ENCODE measurements at regions not wholly inside any gene's neighbourhood (a gene's known extent, or its start where the extent isn't known, plus 50 kb on each side); places are given as distances from the start of the nearest gene placed in this dataset.

DNA sequence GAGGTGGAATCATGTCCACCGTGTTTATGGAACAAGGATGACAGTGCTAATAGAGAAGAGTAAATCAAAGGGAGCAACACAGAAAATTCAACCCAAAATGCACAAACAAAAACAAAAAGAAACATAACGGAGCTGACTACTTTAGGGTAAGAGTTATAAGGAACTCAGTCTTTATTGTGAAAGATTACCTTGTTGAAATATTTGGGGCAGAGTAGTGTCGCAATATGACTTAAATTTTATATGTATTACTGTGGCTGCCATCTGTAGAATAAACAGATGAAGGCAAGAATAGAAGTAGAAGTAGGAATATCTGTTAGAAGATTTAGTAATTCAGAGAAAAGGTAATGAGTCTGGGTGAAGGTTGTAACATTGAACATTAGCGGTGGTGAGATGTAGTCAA lies 913.9 kb downstream of the BRINP3 start:
- DNase-seq (ENCODE audit: insufficient read length) (no peak), FAIRE-seq (no peak)
- TF ChIP-seq TAF1 (IDR thresholded peaks at IDR 0.05; ENCODE audit: borderline replicate concordance, low read depth, low read length) (no peak), POLR2AphosphoS5 (IDR thresholded peaks at IDR 0.05; ENCODE audit: low read depth, low read length) (no peak), POLR2A (IDR thresholded peaks at IDR 0.05; ENCODE audit: low read depth, low read length) (no peak)

DNA sequence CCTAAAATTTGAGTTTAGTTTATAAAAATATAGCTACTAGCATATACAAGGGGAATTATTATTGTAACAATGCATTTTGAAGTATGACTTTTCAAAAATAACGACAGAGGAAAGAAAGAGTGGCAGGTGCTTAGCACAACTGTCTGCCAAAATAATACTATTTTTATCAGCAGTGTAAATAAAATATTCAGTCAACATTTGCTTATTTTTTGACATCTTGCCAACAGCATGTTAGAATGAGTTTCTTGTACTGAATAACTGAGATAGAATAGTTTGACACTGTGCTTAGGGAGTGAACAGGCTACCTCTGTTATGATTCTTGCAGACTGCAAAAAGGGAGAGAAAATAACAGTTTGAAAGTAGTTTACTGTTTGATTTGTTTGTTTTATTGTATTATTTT lies 909.8 kb downstream of the BRINP3 start:
- DNase-seq (ENCODE audit: insufficient read length) (no peak), FAIRE-seq (no peak)
- TF ChIP-seq TAF1 (IDR thresholded peaks at IDR 0.05; ENCODE audit: borderline replicate concordance, low read depth, low read length) (no peak), POLR2AphosphoS5 (IDR thresholded peaks at IDR 0.05; ENCODE audit: low read depth, low read length) (no peak), POLR2A (IDR thresholded peaks at IDR 0.05; ENCODE audit: low read depth, low read length) (no peak)

DNA sequence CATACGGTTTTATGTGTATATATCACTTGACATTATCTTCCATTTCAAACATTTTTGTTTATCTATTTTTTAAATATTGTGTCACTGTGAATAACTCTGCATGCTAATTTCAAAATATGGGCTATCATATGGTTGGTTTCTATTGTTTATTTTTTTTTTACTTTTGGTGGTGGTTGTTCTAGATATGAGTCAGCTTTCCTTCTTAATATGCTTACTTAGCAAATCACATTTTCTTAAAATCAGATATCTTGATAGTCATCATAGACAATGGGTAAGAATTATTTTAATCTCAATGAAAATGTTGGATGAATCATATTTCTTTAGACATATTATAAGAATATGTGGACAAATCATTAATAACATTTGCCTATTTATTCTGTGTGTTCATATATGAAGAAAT lies 881.5 kb downstream of the BRINP3 start:
- DNase-seq (ENCODE audit: insufficient read length) (no peak), FAIRE-seq (no peak)
- TF ChIP-seq TAF1 (IDR thresholded peaks at IDR 0.05; ENCODE audit: borderline replicate concordance, low read depth, low read length) (no peak), POLR2AphosphoS5 (IDR thresholded peaks at IDR 0.05; ENCODE audit: low read depth, low read length) (no peak)

DNA sequence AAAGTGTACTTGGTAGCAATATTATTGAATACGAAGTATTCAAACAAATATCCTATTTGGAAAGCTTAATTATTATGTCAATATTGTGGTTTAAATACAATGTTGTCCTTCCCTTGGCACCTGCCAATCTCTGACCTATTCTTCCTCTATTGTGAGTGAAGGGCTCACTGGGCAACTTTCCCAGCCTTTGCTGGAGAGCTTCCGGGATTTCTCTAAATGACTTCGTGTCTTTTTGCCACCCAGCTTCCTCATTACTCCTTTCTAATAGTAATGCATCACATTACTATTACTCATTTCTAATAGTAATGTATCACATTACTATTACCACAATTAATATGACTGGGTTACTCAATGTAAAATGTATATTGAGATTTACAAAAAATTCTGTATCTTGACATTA lies 880.6 kb downstream of the BRINP3 start:
- no peak for TF ChIP-seq TAF1 (IDR thresholded peaks at IDR 0.05; ENCODE audit: borderline replicate concordance, low read depth, low read length)
- no peak for TF ChIP-seq POLR2AphosphoS5 (IDR thresholded peaks at IDR 0.05; ENCODE audit: low read depth, low read length)
- TF ChIP-seq POLR2A (IDR thresholded peaks at IDR 0.05; ENCODE audit: low read depth, low read length): no peak
- FAIRE-seq (no peak), DNase-seq (ENCODE audit: insufficient read length) (no peak)

DNA sequence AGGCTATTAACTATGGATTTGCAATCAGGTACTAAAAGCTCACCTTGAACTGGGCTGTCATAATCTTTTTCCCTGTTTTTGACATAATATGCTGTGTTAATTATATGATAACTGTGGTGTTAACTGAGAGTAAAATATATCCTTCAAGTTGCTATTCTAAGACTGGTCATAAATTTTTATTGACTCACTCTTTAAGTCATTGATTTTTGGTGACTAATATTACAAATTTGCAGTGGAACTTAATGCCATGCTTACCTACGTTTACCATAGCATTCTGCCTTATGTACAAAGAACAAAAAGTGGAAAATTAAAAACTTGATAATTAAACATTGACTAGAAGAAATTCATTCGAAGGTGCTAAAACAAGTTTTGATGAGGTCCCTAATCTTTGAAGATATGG lies 872.4 kb downstream of the BRINP3 start:
- TF ChIP-seq TAF1 (IDR thresholded peaks at IDR 0.05; ENCODE audit: borderline replicate concordance, low read depth, low read length): no peak
- no peak for FAIRE-seq
- DNase-seq (ENCODE audit: insufficient read length): no peak

DNA sequence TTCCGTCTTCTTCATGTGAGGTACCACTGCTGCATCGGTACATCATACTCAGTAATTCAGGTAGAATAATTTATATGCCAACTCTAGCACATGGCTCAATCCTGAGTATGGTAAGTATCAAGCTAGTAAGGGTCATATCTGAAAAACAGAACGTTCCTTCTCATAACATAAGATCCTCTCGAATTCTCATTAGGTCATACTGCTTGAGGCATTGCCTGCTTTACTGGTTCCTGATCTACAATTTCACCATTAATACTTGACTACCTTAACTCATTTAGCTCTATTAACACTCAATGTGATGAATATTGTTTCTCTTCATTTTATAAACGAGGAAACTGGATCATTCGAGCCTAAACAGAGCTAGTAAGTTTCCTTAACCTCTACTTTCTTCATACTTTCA lies 871.6 kb downstream of the BRINP3 start:
- FAIRE-seq (no peak), DNase-seq (ENCODE audit: insufficient read length) (no peak)
- TF ChIP-seq TAF1 (IDR thresholded peaks at IDR 0.05; ENCODE audit: borderline replicate concordance, low read depth, low read length) (no peak), POLR2AphosphoS5 (IDR thresholded peaks at IDR 0.05; ENCODE audit: low read depth, low read length) (no peak), POLR2A (IDR thresholded peaks at IDR 0.05; ENCODE audit: low read depth, low read length) (no peak)

DNA sequence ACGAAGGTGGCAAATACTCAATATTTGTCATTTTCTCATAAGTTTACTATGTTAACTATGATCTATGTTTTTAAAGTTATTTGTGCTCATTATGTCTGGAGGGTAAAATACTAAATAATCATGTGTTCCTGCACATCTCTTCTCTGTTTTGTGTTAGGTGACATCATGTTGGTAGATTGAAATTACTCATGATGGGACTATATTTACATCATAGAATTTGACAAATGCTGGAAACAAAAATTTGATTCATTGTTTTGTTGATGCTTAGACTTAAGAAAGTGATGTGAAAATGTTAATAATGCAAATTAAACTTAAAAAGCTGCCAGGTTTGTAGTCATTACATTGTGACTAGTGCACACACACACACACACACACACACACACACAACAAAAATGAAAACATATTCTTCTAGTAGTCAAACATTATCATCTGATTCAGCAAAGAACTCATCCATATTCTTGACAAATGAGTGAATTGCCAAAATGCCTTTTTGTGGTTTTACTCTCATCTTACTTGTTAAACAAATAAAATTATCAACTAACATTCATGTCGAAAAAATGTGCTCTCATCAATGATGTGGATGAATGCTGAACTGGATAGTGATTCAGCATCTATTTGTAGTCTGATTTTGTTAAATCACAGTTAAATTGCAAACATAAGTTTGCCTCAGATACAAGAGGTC lies 870.7 kb downstream of the BRINP3 start:
- no peak for FAIRE-seq

DNA sequence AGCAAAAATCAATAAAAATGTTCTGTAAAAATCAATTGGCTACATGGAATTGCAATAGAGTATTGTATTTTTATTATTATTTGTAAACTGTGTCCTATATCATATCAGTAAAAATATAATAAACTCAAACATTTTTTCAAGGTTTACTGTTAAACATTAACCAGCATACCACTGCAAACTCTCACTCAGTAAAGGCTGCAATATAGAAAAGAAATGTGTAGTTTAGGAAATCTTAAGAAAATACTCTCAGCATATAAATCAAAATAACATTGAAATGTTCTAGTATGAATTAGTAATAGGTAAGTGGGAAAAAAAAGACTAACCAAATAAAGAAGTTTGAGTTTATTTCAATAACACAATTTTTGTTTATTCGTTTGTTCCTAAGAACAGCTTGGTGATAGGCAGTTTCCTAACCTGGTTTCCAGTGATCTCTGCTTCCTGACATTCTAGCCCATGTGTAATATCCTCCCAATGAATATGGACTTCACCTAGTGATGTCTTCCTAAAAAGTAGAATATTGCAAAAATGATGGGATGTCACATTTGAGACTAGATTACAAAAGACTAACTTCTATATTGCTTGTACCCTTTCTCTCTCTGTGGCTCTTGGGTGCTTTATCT lies 870.1 kb downstream of the BRINP3 start:
- FAIRE-seq (no peak), DNase-seq (ENCODE audit: insufficient read length) (no peak)
- TF ChIP-seq TAF1 (IDR thresholded peaks at IDR 0.05; ENCODE audit: borderline replicate concordance, low read depth, low read length) (no peak), POLR2AphosphoS5 (IDR thresholded peaks at IDR 0.05; ENCODE audit: low read depth, low read length) (no peak), POLR2A (IDR thresholded peaks at IDR 0.05; ENCODE audit: low read depth, low read length) (no peak)

More for the DNA sequence above, 870.7 kb downstream of the BRINP3 start:
- TF ChIP-seq POLR2A (IDR thresholded peaks at IDR 0.05; ENCODE audit: low read depth, low read length) (no peak), TAF1 (IDR thresholded peaks at IDR 0.05; ENCODE audit: borderline replicate concordance, low read depth, low read length) (no peak), POLR2AphosphoS5 (IDR thresholded peaks at IDR 0.05; ENCODE audit: low read depth, low read length) (no peak)
- DNase-seq (ENCODE audit: insufficient read length): no peak

DNA sequence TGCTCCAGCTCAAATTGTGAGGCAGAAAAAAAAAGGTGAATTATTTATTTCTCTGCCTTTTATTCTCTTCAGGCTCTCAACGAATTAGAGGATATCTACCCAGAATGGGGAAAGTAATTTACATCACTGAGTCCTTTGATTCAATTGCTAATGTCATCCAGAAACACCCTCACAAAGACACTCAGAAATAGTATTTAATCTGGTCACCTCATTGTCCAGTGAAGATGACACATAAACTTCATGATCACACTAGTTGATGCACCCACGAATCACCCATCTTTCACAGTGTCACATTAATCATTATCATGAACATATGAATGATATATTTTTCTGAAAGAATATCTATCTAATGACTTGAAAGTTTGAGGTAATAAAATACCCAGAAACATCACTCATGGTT lies 868.5 kb downstream of the BRINP3 start:
- DNase-seq (ENCODE audit: insufficient read length) (no peak), FAIRE-seq (no peak)
- no peak for TF ChIP-seq TAF1 (IDR thresholded peaks at IDR 0.05; ENCODE audit: borderline replicate concordance, low read depth, low read length)
- TF ChIP-seq POLR2AphosphoS5 (IDR thresholded peaks at IDR 0.05; ENCODE audit: low read depth, low read length): no peak
- no peak for TF ChIP-seq POLR2A (IDR thresholded peaks at IDR 0.05; ENCODE audit: low read depth, low read length)

DNA sequence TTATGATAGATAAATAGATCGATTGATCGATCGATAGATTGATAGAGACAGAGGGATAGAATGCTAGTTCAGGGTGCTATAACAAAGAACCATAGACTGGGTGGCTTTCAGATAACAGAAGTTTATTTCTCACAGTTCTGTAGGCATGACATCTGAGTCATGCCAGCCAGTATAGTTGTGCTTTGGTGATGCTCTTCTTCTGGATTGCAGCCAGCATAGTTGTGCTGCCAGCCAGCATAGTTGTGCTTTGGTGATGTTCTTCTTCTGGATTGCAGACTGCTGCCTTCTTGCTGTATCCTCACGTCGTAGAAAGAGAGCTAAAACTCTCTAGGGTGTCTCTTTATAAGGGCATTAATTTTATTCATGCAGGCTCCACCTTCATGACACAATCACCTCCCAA lies 860.8 kb downstream of the BRINP3 start:
- no peak for DNase-seq (ENCODE audit: insufficient read length)
- TF ChIP-seq POLR2A (IDR thresholded peaks at IDR 0.05; ENCODE audit: low read depth, low read length) (no peak), POLR2AphosphoS5 (IDR thresholded peaks at IDR 0.05; ENCODE audit: low read depth, low read length) (no peak)
- no peak for FAIRE-seq

DNA sequence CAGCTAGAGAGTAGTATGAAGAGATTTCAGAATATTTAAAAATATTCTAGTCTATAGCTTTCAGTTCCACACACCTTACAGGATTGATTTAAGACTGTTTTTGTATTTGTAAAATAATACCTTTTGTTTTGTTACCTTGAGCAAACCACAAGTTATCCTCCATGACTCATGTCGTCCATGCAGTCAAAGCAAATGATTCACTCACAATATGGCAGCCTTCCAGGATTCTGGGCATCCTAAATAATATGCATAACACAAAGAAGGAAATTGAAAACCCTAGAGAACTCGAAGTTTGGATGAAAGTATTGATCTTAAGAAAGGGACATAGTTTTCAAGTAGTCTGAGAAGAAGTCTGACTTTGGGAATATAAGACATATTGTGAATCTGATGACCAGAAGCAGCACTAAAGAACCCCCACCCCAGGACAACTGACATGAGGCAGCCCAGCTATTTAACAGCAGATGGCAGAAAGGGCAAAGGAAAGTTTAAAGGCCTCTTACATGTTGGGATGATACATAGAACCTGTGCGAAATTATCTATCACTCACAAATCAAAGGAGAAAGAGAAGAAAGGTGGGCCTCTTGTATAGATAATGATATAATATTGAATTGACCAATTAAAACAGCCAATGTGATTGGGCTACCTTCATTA lies 857.9 kb downstream of the BRINP3 start:
- no peak for FAIRE-seq
- no peak for DNase-seq (ENCODE audit: insufficient read length)
- TF ChIP-seq POLR2A (IDR thresholded peaks at IDR 0.05; ENCODE audit: low read depth, low read length) (no peak), POLR2AphosphoS5 (IDR thresholded peaks at IDR 0.05; ENCODE audit: low read depth, low read length) (no peak), TAF1 (IDR thresholded peaks at IDR 0.05; ENCODE audit: borderline replicate concordance, low read depth, low read length) (no peak)

DNA sequence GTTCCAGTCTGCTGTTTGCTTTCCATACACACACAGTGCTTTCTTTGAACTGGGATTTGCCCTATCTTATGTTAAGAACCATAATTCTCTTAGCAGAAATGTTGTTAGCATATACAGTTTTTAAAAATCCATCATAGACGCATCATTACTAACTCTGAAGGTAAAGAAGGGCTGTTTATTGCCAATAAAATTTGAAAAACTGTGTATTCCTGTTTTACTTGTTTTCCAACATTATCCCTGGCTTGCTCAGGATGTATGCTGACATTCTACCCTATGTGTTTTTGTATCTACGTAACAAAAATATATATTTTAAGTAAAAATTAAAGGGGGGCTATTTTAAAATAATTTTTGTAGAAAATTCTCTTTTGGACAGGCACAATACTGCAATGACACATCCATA lies 857.2 kb downstream of the BRINP3 start:
- TF ChIP-seq POLR2A (IDR thresholded peaks at IDR 0.05; ENCODE audit: low read depth, low read length) (no peak), POLR2AphosphoS5 (IDR thresholded peaks at IDR 0.05; ENCODE audit: low read depth, low read length) (no peak), TAF1 (IDR thresholded peaks at IDR 0.05; ENCODE audit: borderline replicate concordance, low read depth, low read length) (no peak)
- no peak for FAIRE-seq
- no peak for DNase-seq (ENCODE audit: insufficient read length)

Measured in GM12892 (cell line).